Endodermal cell (in vitro differentiated cells): ENCODE measurements at regions not wholly inside any gene's neighbourhood (a gene's known extent, or its start where the extent isn't known, plus 50 kb on each side); places are given as distances from the start of the nearest gene placed in this dataset.

ENCODE experiments used
- DNase-seq: peaks from one replicate; pipeline ENCODE4 v3.0.0-alpha.2; 2017
- H3K27ac ChIP-seq: 2 replicates; pipeline ENCODE4 v1.5.1; 2013; ENCODE audit warnings: mild to moderate bottlenecking, low read depth, low read length, moderate library complexity
- H3K27me3 ChIP-seq: 2 replicates; pipeline ENCODE4 v1.6.1; 2013; ENCODE audit warnings: mild to moderate bottlenecking, low read length, moderate library complexity; ENCODE audit not compliant: insufficient read depth, control insufficient read depth, poor library complexity, severe bottlenecking
- H3K36me3 ChIP-seq: 2 replicates; pipeline ENCODE4 v1.7.0; 2013; ENCODE audit warnings: mild to moderate bottlenecking, low read length, moderate library complexity; ENCODE audit not compliant: control insufficient read depth, insufficient read depth
- H3K4me1 ChIP-seq: one replicate; pipeline ENCODE4 v1.7.0; 2013; ENCODE audit warnings: low read length; ENCODE audit not compliant: control insufficient read depth, insufficient read depth
- H3K4me3 ChIP-seq: 2 replicates; pipeline ENCODE4 v1.5.1; 2013; ENCODE audit warnings: mild to moderate bottlenecking, low read length, moderate library complexity
- H3K9ac ChIP-seq: 2 replicates; pipeline ENCODE4 v1.6.1; 2013; ENCODE audit warnings: mild to moderate bottlenecking, low read length, moderate library complexity; ENCODE audit not compliant: poor library complexity, severe bottlenecking; ENCODE audit errors: extremely low read depth
- H3K9me3 ChIP-seq: 2 replicates; pipeline ENCODE4 v1.6.1; 2013; ENCODE audit warnings: mild to moderate bottlenecking, low read length, moderate library complexity; ENCODE audit not compliant: control insufficient read depth
- H3K27ac Mint-ChIP-seq: 2 replicates; pipeline ENCODE4 v1.8.0; 2020; ENCODE audit warnings: mixed read lengths
- H3K27me3 Mint-ChIP-seq: 2 replicates; pipeline ENCODE4 v1.8.0; 2021; ENCODE audit warnings: mild to moderate bottlenecking, mixed read lengths; ENCODE audit not compliant: insufficient read depth
- H3K36me3 Mint-ChIP-seq: 2 replicates; pipeline ENCODE4 v1.8.0; 2020; ENCODE audit warnings: low read depth, mixed read lengths
- H3K4me1 Mint-ChIP-seq: 2 replicates; pipeline ENCODE4 v1.8.0; 2020; ENCODE audit warnings: mixed read lengths
- H3K4me3 Mint-ChIP-seq: 2 replicates; pipeline ENCODE4 v1.8.0; 2020; ENCODE audit warnings: mild to moderate bottlenecking, moderate library complexity, mixed read lengths
- H3K9me3 Mint-ChIP-seq: 2 replicates; pipeline ENCODE4 v1.8.0; 2020; ENCODE audit warnings: mild to moderate bottlenecking, mixed read lengths
- CTCF ChIP-seq: fragments of 200-600 bp; sonication (generic); conservative IDR thresholded peaks from 2 replicates; pipeline ENCODE4 v1.5.0; 2021; ENCODE audit warnings: antibody characterized with exemption, mild to moderate bottlenecking
- WGBS, 2 experiments: methylation state at CpG; one replicate each; pipeline versions ENCODE4 v1.1.5 to v1.1.7; 2013; ENCODE audit warnings: missing lambda C conversion rate in 2 of 2, mixed read lengths in 1 of 2; ENCODE audit not compliant: insufficient coverage in 1 of 2, insufficient read length in 1 of 2; 5-methylcytosine and 5-hydroxymethylcytosine counted together

- Histone ChIP-seq H3K9me3 (peaks cover 8% of the 10 kb centered on the region), H3K4me3 (no peak overlapping the region), H3K27me3 (no peaks in the 10 kb centered on the region), H3K4me1 (no peaks in the 10 kb centered on the region), H3K27ac (no peak overlapping the region), H3K36me3 (no peaks in the 10 kb centered on the region), H3K9ac (no peak overlapping the region)
- peaks cover 3% of the 10 kb centered on the region for H3K36me3 Mint-ChIP-seq
- peaks cover 26% of the 10 kb centered on the region for H3K9me3 Mint-ChIP-seq
- no peak for DNase-seq
- no peak overlapping the region for H3K27ac Mint-ChIP-seq
- WGBS, 2 experiments, result 60 to 87% methylated on average over 1 of the region's 1 CpG
- no peaks in the 10 kb centered on the region for H3K27me3 Mint-ChIP-seq
- no peaks in the 10 kb centered on the region for H3K4me1 Mint-ChIP-seq
- no peak for TF ChIP-seq CTCF
- H3K4me3 Mint-ChIP-seq, result no peak overlapping the region
Measured at GRCh38 chr12:58519839-58520238, 400.5 kb downstream of the LRIG3 start.

- peaks cover 3% of the 10 kb centered on the region for H3K36me3 Mint-ChIP-seq
- H3K9me3 Mint-ChIP-seq, result peaks cover 26% of the 10 kb centered on the region
- 100% methylated on average over 1 of the region's 2 CpGs; no CpG with 5 or more reads in 1 of the 2 experiments for WGBS, 2 experiments
- no peaks in the 10 kb centered on the region for H3K36me3 ChIP-seq
- TF ChIP-seq CTCF, result no peak
- H3K9me3 ChIP-seq, result peaks cover 8% of the 10 kb centered on the region
- no peaks in the 10 kb centered on the region for H3K27me3 Mint-ChIP-seq
- no peaks in the 10 kb centered on the region for H3K4me1 ChIP-seq
- no peak overlapping the region for H3K4me3 ChIP-seq
- H3K4me3 Mint-ChIP-seq, result no peak overlapping the region
- H3K27ac Mint-ChIP-seq, result no peak overlapping the region
- H3K27ac ChIP-seq, result no peak overlapping the region
- no peaks in the 10 kb centered on the region for H3K4me1 Mint-ChIP-seq
- H3K9ac ChIP-seq, result no peak overlapping the region
- no peak for DNase-seq
- H3K27me3 ChIP-seq, result no peaks in the 10 kb centered on the region
Measured at GRCh38 chr12:58521152-58521551, 399.2 kb downstream of the LRIG3 start.

- H3K9me3 Mint-ChIP-seq, result peaks cover 26% of the 10 kb centered on the region
- Histone ChIP-seq H3K27me3 (no peaks in the 10 kb centered on the region), H3K9ac (no peak overlapping the region), H3K9me3 (peaks cover 8% of the 10 kb centered on the region), H3K27ac (no peak overlapping the region), H3K36me3 (no peaks in the 10 kb centered on the region), H3K4me3 (no peak overlapping the region), H3K4me1 (no peaks in the 10 kb centered on the region)
- H3K27me3 Mint-ChIP-seq, result no peaks in the 10 kb centered on the region
- WGBS, 2 experiments, result 40% methylated on average over 1 of the region's 1 CpG; no CpG with 5 or more reads in 1 of the 2 experiments
- no peak for TF ChIP-seq CTCF
- no peak for DNase-seq
- H3K4me1 Mint-ChIP-seq, result no peaks in the 10 kb centered on the region
- H3K4me3 Mint-ChIP-seq, result no peak overlapping the region
- H3K27ac Mint-ChIP-seq, result no peak overlapping the region
- peaks cover 3% of the 10 kb centered on the region for H3K36me3 Mint-ChIP-seq
Measured at GRCh38 chr12:58521796-58522195, 398.5 kb downstream of the LRIG3 start.
